ENCODE measurements at regions not wholly inside any gene's neighbourhood (a gene's known extent, or its start where the extent isn't known, plus 50 kb on each side); places are given as distances from the start of the nearest gene placed in this dataset.

GRCh38 chr4:62222121-62222520, 1022.0 kb downstream of the ADGRL3 start:
- no peak for TF ChIP-seq POLR2A (IDR thresholded peaks at IDR 0.05)
- TF ChIP-seq POLR2AphosphoS5 (IDR thresholded peaks at IDR 0.05; ENCODE audit: insufficient read depth in 1 of 2, low read depth in 1 of 2): no peak
- TF ChIP-seq CTCF (IDR thresholded peaks at IDR 0.05): no peak
- Histone ChIP-seq H3K27ac (no peak overlapping the region), H3K4me3 (no peak overlapping the region), H3K27me3 (no peaks in the 10 kb centered on the region), H3K9me3 (no peaks in the 10 kb centered on the region), H3K4me1 (no peaks in the 10 kb centered on the region), H3K36me3 (no peaks in the 10 kb centered on the region)
- intact Hi-C loops (cut with DNase I): no loop called here
- DNase-seq (ENCODE audit: extremely low spot score in 2 of 2): no peak

GRCh38 chr4:62210486-62210885, 1010.4 kb downstream of the ADGRL3 start:
- no peak for TF ChIP-seq POLR2A (IDR thresholded peaks at IDR 0.05)
- TF ChIP-seq POLR2AphosphoS5 (IDR thresholded peaks at IDR 0.05; ENCODE audit: insufficient read depth in 1 of 2, low read depth in 1 of 2): no peak
- DNase-seq (ENCODE audit: extremely low spot score in 2 of 2): no peak
- intact Hi-C loops (cut with DNase I): no loop called here

GRCh38 chr4:62209757-62210485, 1009.8 kb downstream of the ADGRL3 start:
- H3K27ac ChIP-seq: no peak overlapping the region
- H3K36me3 ChIP-seq: no peaks in the 10 kb centered on the region
- intact Hi-C loops (cut with DNase I): no loop called here
- H3K4me3 ChIP-seq: no peak overlapping the region
- DNase-seq (ENCODE audit: extremely low spot score in 2 of 2): no peak
- no peaks in the 10 kb centered on the region for H3K4me1 ChIP-seq
- no peaks in the 10 kb centered on the region for H3K27me3 ChIP-seq
- no peak for TF ChIP-seq POLR2A (IDR thresholded peaks at IDR 0.05)
- TF ChIP-seq CTCF (IDR thresholded peaks at IDR 0.05): no peak
- no peaks in the 10 kb centered on the region for H3K9me3 ChIP-seq

More at GRCh38 chr4:62210486-62210885, 1010.4 kb downstream of the ADGRL3 start:
- H3K27me3 ChIP-seq: no peaks in the 10 kb centered on the region
- no peaks in the 10 kb centered on the region for H3K36me3 ChIP-seq
- H3K9me3 ChIP-seq: no peaks in the 10 kb centered on the region
- H3K4me1 ChIP-seq: no peaks in the 10 kb centered on the region
- no peak overlapping the region for H3K27ac ChIP-seq
- no peak overlapping the region for H3K4me3 ChIP-seq

- Histone ChIP-seq H3K36me3 (no peaks in the 10 kb centered on the region), H3K4me1 (no peaks in the 10 kb centered on the region), H3K9me3 (no peaks in the 10 kb centered on the region), H3K27me3 (no peaks in the 10 kb centered on the region), H3K27ac (no peak overlapping the region), H3K4me3 (no peak overlapping the region)
- intact Hi-C loops (cut with DNase I): no loop called here
- TF ChIP-seq CTCF (IDR thresholded peaks at IDR 0.05) (no peak), POLR2A (IDR thresholded peaks at IDR 0.05) (no peak), POLR2AphosphoS5 (IDR thresholded peaks at IDR 0.05; ENCODE audit: insufficient read depth in 1 of 2, low read depth in 1 of 2) (no peak)
- no peak for DNase-seq (ENCODE audit: extremely low spot score in 2 of 2)
These were observed 1008.8 kb downstream of the ADGRL3 start for GRCh38 chr4:62208921-62209320.

GRCh38 chr4:62204136-62204535, 1004.0 kb downstream of the ADGRL3 start:
- Histone ChIP-seq H3K27me3 (no peaks in the 10 kb centered on the region), H3K36me3 (no peaks in the 10 kb centered on the region), H3K4me3 (no peak overlapping the region), H3K27ac (no peak overlapping the region), H3K9me3 (no peaks in the 10 kb centered on the region), H3K4me1 (no peaks in the 10 kb centered on the region)
- TF ChIP-seq CTCF (IDR thresholded peaks at IDR 0.05) (no peak), POLR2AphosphoS5 (IDR thresholded peaks at IDR 0.05; ENCODE audit: insufficient read depth in 1 of 2, low read depth in 1 of 2) (no peak), POLR2A (IDR thresholded peaks at IDR 0.05) (no peak)
- no peak for DNase-seq (ENCODE audit: extremely low spot score in 2 of 2)
- intact Hi-C loops (cut with DNase I): no loop called here
